HG03469 (cell line): ENCODE measurements at regions not wholly inside any gene's neighbourhood (a gene's known extent, or its start where the extent isn't known, plus 50 kb on each side); places are given as distances from the start of the nearest gene placed in this dataset.
"Not testable (repeated sequence)": the region's sequence is repeated elsewhere in the genome, so short reads cannot be mapped to it uniquely, and the experiment has no call there.

Experiments
- ATAC-seq: cut with Tn5 transposase; IDR thresholded peaks from one replicate; pipeline ENCODE4 v1.9.1; 2021; ENCODE audit warnings: mild to moderate bottlenecking, moderate library complexity, moderate number of reproducible peaks; ENCODE audit not compliant: unreplicated experiment

DNA sequence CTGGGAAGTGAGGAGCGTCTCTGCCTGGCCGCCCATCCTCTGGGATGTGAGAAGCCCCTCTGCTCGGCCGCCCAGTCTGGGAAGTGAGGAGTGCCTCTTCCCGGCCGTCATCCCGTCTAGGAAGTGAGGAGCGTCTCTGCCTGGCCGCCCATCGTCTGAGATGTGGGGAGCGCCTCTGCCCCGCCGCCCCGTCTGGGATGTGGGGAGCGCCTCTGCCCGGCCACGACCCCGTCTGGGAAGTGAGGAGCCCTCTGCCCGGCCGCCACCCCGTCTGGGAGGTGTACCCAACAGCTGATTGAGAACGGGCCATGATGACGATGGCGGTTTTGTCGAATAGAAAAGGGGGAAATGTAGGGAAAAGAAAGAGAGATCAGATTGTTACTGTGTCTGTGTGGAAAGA is 173.9 kb upstream of the PRSS1 start:
- not testable (repeated sequence) for ATAC-seq

GRCh38 chr7:142571581-142571980 is 177.7 kb upstream of the PRSS1 start:
- ATAC-seq, result no peak

GRCh38 chr7:142569851-142570250 is 179.4 kb upstream of the PRSS1 start:
- ATAC-seq, result no peak

- no peak for ATAC-seq
These were observed 180.7 kb upstream of the PRSS1 start for GRCh38 chr7:142568435-142569097.

GRCh38 chr7:142567201-142568075 is 181.8 kb upstream of the PRSS1 start:
- no peak for ATAC-seq

GRCh38 chr7:142566271-142566670 is 183.0 kb upstream of the PRSS1 start:
- no peak for ATAC-seq

DNA sequence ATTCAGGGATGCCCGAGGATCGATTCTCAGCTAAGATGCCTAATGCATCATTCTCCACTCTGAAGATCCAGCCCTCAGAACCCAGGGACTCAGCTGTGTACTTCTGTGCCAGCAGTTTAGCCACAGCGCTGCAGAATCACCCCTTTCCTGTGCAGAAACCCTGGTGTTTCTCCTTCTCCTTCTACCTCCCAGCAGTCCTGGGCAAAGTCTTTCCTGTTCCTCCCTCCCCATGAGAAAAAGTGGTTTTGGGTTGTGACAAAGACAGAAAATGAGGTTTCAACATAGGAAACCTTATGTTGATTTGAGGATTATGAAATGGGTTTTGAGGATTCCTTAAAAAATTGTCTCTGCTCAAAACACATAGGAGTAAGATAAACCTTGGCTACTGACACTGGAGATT is 185.1 kb upstream of the PRSS1 start:
- not testable (repeated sequence) for ATAC-seq

GRCh38 chr7:142563470-142563869 is 185.8 kb upstream of the PRSS1 start:
- no peak for ATAC-seq

DNA sequence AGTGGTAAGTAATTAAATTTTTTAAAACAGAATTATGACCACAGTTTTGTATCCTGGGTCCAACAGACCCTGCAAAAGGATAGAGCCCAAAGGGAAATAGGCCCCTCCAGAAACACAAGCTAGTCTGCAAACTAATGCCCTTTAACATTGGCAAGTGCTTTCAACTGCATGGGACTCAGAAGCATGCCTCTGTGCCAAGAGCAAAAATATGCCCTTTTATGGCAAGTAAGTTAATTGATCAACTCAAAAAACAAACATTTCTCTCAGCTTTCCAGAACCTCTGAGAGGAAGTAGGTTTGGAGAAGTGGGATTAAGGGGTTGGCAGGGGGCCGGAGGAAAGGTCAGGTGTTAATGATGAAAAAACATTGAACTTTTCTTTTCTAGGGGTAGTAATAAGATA is 186.6 kb upstream of the PRSS1 start:
- no peak for ATAC-seq

GRCh38 chr7:142561396-142561795 is 187.9 kb upstream of the PRSS1 start:
- not testable (repeated sequence) for ATAC-seq

- ATAC-seq, result not testable (repeated sequence)
These were observed 188.5 kb upstream of the PRSS1 start for GRCh38 chr7:142560770-142561169.

- no peak for ATAC-seq
These were observed 189.1 kb upstream of the PRSS1 start for GRCh38 chr7:142560166-142560565.

DNA sequence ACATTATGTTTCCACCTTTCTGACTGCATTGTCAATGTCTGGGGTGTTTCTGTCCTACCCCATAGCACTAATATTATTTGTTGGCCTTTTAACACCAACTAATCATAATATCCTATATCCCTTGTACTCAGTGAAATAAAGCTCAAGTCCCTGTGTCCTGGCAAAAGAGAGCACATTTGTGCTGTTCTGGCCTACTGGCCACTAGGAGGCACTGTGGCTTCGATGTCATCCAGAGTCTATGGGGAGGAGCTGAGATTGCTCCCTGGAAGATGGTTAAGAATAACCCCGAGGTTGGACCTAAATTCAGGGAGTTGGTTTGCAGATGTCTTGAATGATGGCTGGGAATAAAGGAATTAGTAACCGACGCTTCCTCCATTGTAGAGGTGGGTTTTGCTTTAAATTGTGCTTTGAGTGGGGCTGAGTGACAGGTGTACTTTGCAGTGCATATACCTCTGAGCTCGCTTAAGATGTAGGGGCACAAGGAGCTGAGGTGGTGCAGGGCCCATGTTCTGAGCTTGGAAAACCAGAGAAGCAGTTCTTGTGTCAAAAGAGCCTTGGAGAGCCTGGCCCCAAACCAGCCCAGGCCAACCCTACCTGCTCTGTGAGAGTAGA is 191.2 kb upstream of the PRSS1 start:
- peak; percentile 85 for ATAC-seq

- no peak for ATAC-seq
These were observed 192.5 kb upstream of the PRSS1 start for GRCh38 chr7:142556740-142557139.

DNA sequence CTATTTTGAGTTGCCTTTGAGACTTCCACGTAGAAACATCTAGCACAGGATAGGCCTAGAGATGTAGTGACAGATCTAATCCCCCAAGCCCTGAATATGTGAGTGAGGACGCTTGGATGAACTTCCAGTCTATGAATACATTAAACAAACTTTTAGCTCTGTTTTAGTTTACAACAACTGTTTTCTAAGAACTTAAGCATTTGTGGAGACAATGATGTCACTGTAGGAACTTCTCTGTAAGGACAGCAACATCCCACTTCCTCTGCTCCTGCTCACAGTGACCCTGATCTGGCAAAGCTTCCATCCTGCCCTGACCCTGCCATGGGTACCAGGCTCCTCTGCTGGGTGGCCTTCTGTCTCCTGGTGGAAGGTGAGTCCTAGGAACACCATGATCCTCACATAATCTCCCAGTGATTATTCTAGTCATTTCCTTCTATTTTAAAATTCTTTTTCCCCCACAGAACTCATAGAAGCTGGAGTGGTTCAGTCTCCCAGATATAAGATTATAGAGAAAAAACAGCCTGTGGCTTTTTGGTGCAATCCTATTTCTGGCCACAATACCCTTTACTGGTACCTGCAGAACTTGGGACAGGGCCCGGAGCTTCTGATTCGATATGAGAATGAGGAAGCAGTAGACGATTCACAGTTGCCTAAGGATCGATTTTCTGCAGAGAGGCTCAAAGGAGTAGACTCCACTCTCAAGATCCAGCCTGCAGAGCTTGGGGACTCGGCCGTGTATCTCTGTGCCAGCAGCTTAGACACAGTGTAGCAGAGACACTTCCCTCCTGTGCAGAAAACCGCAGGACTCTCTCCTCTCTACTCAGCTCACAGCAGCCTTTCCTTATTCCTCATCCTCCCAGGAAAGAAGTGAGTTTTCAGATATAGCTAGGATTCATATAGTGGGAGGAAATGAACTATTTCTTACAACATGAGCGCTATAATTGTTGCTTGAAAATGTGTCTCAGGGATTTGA is 194.4 kb upstream of the PRSS1 start:
- ATAC-seq, result no peak

DNA sequence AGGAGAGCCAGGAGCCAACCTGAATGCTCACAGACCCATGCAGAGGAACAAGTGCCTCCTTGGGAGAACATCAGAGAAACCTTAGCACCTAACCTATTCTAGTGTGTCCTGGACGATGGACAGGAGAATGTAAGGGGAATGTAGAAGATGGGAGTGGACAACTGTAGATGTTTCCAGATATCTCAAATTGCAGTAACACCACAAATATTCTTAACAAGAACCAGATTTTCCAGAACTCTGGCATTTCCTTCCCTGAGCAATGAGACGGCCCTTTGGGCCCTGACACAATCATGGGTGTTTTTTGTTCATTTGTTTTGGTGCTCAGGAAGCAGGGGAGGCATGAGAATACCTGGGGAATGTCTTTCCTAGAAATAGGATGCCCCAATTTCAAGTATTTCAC is 196.1 kb upstream of the PRSS1 start:
- ATAC-seq, result no peak

DNA sequence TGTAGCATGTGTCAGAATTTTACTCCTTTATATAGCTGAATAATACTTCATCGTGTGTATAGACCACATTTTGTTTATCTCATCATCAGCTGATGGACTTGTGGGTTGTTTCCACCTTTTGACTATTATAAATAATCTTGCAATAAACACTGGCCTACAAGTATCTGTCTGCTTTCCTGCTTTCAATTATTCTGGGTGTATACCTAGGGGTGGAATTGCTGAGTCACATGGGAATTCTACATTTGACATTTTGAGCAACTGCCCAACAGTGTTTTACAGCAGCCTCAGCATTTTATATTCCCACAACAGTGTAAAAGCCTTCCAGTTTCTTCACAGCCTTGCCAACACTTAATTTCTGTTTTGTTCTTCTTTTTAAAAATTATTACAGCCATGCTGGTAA is 200.3 kb upstream of the PRSS1 start:
- no peak for ATAC-seq

DNA sequence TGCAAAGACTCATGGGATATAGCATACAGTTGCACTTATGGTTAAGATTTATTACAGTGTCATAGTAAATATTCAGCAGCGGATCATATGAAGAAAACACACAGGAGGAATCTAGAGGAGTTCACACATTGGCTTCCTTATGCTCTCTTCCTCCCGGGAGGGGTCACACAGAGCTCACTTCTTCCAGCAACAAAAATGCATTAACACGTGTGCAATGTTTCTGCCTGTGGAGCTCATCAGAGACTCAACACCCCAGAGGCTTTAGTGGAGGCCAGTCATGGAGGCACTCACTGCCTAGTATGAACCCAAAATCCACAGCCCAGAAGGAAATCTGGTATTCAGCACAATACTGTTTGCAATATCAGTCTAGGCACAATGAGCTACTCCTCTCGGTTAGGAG is 202.8 kb upstream of the PRSS1 start:
- no peak for ATAC-seq

DNA sequence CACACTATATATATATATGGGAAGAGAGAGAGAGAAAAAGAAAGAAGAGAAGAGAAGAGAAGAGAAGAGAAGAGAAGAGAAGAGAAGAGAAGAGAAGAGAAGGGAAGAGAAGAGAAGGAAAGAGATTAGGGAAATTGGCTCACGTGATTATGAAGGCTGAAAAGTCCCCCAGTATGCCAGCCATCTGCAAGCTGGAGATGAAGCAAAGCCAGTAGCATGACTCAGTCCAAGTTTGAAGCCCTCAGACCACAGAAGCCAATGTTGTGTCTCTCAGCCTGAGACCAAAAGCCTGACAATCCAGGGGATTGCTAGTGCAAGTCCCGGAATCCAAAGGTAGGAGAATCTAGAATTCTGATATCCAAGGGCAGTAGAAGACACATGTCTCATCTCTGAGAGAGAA is 206.3 kb upstream of the PRSS1 start:
- no peak for ATAC-seq

GRCh38 chr7:142542105-142542504 is 207.2 kb upstream of the PRSS1 start:
- ATAC-seq, result no peak

DNA sequence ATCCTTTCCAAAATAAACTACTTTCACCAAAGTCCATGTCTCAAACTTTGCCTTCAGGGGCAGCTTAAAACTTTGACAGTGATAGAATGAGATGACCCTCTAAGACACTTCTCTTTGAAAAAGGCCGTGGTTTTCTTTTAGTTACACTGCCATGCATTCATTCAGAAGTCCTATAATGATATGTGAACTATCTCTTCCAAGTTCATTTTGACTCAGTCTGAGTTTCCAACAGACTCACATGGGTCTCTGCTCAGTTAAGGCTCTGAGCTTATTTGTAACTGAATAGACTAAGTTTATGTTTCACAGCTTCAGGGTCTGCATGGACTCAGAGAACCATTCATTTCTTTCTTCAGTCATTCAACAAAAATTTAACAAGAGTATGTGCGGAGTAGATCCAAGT is 208.9 kb upstream of the PRSS1 start:
- no peak for ATAC-seq
